Ammon's horn (tissue), 1 donor: ENCODE measurements at regions not wholly inside any gene's neighbourhood (a gene's known extent, or its start where the extent isn't known, plus 50 kb on each side); places are given as distances from the start of the nearest gene placed in this dataset.
A peak's percentile ranks its signal among the peaks of the same experiment; 100 is the strongest.
"Not testable (repeated sequence)": the region's sequence is repeated elsewhere in the genome, so short reads cannot be mapped to it uniquely, and the experiment has no call there.

ENCODE experiments used
- DNase-seq: peaks from one replicate; pipeline ENCODE4 v3.0.0-alpha.2; 2016; ENCODE audit warnings: low spot score

DNA sequence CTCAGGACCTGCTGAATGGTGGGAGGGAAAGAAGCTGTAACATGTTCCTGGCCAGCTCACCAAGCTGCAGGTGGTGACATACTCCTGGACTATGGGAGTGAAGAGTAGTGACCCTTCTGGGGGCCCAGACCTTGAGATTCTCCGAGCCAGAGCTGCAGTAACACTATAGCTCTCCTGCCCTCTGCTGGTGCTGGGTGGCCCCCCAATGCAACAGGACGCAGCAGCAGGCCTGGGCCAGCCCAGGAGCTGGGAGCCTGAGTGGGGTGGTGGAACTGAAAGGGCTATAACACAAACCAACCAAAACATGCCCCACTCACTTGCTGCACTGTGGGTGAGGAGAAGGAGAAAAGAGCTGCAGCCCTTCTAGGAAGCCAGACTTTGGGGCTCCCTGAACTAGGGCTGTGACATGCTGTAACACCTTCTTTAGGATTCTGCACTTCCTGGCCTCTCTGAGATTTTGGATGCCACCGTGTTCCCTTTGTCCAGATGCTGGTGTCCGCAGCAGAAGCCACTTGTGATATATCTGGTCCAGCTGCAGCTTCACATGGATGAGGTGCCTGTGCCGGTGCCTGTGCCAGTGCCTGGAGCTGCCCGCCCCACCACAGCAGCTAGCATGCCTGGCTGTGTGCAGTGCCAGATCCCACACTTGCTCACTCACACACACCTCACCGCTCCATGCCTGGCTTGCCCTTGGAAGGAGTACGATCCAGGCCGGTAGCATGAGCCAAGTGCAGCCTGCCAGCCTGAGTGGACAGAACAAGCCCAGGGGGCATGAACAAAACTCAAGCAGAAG, 636.8 kb upstream of the KCNMB2 start:
- DNase-seq, result no peak

DNA sequence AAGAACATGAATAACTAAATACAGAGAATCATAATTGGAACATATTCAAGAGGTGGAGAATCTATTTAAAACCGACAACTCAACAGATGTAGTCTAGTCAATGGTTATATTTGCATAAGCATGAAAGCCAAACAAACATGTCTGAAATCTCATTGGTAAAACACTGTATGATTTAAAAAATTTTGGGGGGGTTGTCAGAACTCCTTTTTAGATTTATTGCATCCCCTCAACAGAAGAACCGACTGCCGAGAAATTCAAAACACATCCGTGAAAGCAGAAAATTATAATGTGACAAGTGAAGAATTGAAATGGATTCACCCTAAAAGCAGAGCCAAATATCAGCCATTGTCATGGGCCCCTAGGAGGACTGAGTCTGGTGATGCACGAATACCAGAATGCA, 633.4 kb upstream of the KCNMB2 start:
- DNase-seq, result no peak

DNA sequence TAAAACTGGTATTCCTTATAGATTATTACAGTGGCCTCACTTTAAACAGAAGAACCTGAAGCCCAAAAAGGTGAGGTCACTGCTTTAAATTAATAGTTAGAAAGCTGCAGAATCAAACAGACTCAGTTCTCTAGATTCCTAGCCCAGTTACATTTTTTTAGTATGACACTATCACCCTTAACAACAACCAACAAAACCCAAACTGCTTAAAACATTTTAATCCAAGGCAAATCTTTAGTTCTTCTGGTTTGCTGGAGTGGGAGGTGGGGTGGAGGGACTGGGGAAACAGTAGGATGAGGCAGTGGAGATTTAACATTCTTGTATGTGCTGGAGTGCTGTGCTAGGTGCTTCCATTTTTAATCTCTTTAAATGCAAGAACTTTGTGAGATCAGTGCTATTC, 631.6 kb upstream of the KCNMB2 start:
- no peak for DNase-seq

DNA sequence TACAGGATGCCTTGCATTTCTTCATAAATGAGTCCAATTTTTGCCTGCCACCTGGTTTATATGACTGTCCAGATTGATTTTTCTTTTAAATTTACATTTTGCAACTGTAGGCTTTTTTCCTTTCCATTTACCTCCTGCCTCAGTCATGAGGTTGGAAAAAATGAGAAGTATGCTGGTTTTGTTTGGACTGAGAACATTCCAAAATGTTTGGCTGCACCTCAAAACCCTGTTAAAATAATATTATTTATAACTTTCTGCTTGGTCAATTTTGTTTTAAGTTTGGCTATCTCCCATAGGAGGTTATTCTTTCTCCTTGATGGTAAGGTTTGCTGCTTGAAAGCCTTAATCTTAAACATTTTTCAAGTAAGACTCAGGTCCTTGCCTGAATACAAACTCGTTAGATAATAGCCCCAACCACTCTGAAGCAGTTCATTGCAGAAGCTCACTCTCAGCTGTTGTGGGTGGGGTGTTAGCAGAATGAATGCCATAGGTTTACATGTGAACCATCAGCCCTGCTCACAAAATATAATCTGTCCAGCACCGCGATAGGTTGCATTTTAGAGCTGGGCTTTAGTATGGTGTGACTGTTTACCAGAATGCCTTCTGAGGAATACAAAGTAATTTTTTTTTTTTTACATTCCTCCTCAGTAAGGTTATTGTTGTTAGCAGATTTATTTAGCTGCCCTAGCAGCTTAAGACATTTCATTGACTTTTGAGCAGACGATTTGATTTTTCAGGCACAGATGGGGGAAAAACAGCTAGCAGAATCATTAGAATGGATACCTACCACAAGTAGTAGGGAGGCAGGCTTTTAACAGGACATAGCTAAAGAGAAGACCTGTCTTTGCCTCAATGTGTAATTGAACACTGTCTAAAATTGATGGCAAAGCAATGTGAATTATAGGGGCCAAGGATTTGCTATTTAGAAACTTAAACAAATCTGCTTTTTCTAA, 630.8 kb upstream of the KCNMB2 start:
- peak; percentile 35 for DNase-seq

DNA sequence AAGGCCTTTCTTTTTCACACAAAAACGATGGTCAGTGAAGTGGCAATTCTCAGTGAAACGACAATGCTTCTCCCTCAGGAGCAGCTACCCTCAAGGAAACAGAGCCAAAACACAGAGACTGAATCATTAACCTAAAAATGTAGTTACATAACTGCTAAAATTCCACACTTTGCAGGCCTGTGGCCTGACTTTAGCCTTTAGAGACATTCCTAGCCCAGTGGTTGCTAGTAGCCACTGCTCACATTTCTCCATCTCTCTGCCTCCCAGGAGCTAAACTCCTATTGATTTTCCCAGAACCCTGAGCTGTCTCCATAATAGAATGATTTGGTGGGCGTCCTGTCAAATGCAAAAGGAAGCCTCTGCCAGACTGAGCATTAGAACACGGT, 630.1 kb upstream of the KCNMB2 start:
- peak; percentile 66 for DNase-seq

DNA sequence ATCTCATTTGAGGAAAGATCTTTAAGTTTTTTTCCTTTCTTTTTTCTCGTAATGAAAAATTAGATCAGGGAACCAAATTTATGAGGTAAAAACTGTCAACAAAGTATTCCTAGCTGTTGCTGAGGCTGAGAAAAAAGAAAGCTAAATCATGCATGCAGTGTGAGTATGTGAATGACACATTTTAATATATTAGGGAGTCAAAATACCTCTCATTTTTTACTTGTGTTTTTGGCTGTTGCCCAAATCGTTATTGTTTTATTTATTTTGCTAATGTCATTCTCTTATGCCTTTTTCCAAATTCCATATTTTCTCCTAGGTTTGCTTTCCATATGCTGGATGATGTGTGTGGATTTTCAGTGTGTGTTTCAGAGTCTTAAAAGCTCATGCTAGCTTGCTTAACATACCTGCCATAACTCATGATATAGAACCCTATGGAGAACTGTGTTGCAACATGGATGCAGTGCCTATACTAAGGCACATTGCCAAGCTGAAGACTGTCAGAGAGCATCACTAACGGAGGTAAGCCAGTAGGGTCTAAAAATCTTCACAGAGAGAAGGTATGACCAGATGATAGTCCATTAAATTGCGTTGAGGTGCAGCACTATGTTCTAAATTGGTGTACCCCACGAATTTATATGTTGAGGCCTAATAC, 629.5 kb upstream of the KCNMB2 start:
- DNase-seq, result no peak

DNA sequence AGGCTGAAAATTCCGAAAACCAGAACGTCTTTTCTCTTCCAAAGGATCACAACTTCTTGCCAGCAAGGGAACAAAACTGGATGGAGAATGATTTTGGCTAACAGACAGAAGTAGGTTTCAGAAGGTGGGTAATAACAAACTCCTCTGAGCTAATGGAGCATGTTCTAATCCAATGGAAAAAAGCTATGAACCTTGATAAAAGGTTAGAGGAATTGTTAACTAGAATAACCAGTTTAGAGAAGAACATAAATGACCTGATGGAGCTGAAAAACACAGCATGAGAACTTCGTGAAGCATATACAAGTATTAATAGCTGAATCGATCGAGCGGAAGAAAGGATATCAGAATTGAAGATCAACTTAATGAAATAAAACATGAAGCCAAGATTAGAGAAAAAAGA, 626.7 kb upstream of the KCNMB2 start:
- not testable (repeated sequence) for DNase-seq

DNA sequence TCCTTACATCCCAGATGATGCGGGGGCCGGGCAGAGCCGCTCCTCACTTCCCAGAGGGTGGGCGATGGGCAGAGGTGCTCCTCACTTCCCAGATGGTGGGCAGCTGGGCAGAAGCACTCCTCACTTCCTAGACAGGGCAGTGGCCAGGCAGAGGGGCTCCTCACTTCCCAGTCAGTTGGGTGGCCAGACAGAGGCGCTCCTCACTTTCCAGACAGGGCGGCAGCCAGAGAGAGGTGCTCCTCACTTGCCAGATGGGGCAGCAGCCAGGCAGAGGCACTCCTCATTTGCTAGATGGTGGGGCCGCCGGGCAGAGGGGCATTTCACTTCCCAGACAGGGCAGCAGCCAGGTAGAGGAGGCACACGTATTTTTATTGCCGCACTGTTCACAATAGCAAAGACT, 622.0 kb upstream of the KCNMB2 start:
- DNase-seq, result no peak

DNA sequence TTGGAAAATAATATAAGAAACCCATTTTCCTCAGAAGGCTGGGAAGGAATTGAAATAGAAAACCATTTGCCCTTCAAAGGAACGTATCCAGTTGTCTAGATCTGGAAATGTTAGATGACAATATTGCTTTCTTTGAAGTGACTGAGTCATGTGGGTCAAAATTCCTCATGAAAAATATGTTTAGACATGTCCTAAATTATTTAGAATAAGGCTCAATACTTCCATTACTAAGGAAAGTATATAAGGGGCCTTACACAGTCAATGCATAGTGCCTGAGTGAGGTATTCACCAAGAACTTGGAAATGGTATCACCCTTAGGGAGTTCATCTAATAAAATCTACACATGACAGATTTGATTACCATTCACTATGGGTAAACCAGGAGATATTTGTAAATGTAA, 619.8 kb upstream of the KCNMB2 start:
- DNase-seq, result no peak

DNA sequence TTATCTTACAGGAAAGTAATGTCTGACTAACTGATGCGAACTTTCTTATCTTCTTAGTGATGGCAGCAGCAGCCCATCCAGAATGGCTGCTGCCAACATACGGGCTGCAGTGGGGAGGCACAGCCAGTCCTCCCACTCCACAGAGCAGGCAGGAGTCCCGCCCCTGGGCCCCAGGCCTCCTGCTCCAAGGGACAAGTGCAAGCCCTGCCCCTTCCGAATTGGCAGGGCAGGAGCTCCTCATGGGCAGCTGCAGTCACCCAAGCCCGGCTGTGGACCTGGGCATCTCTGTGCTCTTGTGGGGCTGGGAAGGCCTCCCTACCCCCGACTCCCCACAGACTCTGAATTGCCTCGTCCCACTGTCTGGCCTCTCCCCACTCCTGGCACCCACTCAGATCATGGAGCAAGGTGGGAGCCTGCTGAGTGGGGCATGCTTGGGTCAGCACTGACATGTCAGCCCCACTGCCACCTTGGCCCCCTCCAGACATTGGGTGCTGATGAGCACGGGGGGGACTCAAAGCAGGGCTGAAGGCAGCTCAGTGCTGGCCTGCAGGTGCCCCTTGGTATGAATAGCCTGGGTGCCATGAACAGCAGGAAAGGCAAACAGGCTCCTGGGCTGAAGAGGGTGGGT, 618.9 kb upstream of the KCNMB2 start:
- DNase-seq, result no peak

DNA sequence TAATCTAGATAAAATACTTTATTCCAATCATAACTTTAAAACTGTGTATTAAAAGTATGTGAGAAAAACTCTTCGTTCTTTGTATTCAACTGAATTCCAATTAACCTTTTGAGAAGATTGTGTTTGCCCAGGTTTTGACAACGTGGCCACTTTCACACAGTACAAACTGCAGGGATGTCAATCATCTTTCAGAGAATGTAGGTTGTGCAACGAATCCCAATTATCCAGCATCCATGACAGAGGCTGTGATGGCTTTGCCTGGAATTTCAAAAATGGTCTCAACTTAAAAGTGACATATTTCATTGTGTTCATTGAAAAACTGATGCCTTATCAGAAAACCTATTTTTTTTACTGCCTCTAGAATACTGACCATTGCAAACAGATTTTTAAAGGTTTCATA, 615.1 kb upstream of the KCNMB2 start:
- DNase-seq, result no peak

DNA sequence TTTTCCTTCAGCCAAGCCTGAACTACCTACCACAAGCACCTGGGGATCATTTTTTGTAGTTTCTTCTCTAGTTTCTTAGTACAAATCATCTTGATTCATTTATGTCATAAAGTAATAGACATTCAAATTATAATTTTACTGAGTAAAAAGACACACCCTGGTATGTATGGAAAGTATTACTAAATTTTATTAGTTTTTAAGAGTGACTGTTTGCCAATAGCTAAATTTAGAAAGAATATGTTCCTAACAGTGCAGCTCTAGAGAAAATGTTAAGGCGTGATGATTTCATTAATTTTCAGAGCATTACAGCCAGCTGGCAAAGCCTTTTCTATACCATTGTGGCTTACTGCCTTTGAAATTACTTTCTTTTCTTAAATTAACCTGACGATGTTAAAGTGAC, 612.0 kb upstream of the KCNMB2 start:
- no peak for DNase-seq

DNA sequence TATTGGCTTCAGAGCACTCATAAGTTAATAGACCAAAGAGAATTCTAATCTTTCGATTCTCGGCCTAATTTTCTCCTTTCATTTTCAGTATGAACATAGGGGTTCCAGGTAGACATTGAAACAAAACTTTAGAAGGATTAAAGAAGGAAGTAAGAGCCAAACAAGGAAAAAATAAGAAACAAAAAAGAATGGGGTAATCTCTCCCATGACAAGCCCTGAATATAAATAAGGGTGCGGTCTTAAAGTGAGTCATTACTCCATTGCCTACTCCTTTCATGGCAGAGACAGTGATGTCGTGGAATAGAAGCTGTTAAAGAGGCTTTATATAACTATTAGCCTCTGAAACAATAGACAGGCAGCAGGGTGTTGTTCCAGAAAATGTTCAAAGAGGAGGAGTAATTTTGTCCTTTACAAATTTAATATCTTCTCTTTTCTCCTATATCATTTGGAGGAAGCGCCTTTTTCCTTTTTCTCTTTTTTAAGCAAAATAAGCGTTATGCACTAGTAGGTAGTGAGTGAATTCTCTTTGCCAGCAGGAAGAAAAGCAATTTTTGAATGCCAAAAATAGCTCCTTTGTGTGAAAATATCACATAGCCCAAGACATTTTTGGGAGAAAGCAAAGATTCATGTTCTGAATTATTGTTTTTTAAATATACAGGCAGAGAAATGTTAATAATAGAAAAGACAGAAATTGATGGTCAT, 607.9 kb upstream of the KCNMB2 start:
- no peak for DNase-seq

DNA sequence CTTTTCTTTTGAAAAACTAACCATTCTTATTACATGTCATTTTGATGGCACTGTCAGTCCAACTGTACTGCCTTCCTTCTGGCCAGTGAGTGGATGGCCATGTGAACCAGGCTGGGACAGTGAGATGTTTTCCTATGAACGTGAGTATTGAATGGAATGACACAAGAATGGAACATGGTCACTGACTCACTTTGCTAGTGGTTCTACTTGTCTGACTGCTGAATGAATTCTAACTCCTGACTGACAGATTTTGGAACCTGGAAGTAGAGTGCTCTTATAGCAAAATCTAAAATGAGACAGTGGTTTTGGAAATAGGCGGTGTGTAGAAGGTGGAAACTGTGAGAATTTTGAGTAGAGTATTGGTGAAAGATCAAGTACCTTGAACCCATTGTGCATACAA, 606.9 kb upstream of the KCNMB2 start:
- DNase-seq, result no peak

DNA sequence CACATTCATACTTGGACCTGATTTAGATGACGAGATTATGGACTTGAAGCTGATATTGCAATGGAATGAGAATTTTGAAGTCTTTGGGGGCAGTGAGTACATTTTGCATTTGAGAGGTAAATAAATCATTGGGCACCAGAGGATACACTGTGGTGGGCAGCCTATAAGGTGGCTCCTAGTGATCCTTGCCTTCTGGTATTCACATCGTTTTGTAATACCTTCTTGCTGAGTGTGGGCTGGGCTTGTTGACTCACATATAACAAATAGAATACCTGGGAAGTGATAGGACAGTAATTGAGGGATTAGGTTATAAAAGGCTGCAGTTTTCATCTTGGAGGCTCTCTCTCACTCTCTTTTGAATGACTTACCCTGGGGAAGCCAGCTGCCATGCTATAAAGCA, 605.5 kb upstream of the KCNMB2 start:
- DNase-seq, result no peak

DNA sequence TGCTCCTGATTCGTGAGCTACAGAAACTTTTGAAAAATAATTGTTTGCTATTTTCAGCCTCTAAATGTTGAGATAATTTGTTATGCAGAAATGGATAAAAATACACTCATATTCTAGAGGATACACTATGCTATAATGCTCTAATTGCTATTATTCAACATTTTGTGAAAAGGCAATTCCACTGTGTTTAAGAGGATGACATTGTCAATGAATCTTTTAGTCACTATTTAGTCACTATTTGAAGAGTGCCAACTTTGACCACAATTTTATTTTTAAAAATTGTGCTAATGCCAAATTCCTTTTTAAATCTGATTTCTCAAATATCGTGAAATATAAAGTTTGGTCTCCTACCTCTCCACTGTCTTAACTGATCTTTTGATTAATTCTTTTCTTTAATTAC, 604.9 kb upstream of the KCNMB2 start:
- no peak for DNase-seq

DNA sequence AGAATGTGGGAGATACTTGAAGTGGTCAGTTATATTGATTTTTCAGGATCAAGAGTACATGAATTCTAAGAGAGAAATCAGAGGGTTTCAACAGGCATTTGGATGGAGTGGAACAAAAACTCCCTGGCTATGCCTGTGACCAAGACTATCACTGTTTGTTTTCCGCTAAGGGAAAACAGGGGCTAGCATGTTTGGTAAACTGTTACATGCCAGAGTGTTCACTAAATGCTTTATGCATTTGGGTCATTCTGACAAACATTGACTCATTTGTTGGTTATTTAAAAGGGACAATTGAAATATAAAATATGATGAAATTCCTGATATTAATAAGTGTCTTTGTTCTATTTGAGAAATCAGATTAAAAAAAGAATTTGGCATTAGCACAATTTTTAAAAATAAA, 603.9 kb upstream of the KCNMB2 start:
- DNase-seq, result no peak

DNA sequence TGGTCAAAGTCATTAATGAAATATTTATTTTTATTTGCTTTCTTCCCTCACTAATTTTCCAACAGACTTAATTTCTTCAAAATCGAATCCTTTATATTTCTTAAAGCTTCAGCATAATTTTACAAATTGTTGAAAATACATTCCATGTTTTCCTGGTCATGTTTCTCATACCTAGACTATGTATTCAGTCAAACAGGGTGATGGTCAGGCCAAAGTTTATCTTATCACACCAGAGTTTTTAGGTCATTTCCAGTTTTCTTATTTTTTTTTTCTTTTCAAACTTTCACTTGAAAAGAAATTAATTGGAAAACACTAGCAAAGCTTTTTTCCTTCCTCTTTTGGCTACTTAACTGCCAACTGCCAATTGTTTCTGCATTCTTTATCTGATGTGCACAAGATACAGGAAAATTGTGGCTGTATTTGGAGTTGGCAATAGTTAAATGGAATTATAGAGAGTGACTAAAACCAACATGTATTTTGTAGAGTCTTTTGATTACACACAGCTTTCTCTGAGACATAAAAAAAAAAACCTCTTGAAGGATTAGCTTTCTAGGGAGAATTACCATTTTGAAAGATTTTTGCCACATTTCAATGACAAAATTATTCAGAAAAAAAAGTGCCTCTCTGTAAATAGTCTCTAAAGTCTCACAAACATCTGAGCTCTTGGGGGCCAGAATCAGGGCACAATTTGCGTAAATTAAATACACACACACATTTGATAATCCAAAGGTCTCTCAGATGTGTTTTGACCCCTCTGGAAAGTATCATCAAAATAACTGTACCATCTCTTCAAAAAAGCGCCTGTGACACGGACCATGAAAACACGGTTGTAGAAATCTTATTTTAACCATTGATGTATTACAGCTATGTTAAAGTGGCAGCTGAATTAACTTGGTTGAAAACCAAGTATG, 603.2 kb upstream of the KCNMB2 start:
- DNase-seq, result no peak

DNA sequence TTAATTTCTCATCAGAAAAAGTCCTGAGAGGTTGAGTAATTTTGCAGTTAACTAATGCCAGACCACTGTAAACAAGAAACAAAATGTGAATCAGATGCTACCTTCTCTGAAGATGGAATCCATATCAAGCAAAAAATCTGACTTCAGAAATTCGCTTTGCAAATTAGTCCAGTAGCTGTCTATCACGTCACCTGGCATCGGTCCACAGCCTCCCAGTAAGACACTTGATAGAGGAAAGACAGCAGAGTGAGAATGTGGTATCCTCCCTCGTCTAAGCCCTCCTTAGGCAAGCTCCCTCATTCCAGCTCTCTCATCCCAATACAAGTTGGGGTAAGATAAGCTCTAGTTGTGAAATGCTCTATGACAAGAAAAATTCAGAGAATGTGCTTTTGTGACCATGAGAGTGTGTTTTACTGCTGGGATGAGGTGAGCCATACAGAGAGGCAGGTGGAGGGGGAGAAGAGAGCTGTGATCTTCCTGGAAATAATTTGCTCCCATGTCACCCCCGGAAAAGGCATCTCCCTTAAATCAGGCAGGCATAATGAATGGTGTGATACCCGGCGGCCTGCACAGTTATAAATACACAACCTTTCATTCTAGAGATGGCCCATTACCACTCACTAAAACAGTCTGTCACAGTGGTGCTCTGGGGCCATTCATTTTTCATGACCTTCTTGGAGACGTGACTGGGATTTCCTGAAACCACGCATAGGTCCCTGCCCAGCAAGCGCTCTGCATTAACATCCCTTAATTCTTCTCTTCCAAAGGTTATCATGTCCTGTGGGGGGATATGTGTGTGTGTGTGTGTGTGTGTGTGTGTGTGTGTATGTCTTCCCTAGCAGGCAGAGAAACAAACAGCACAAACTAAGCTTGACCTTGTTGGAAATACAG, 602.0 kb upstream of the KCNMB2 start:
- DNase-seq, result peak; percentile 9

DNA sequence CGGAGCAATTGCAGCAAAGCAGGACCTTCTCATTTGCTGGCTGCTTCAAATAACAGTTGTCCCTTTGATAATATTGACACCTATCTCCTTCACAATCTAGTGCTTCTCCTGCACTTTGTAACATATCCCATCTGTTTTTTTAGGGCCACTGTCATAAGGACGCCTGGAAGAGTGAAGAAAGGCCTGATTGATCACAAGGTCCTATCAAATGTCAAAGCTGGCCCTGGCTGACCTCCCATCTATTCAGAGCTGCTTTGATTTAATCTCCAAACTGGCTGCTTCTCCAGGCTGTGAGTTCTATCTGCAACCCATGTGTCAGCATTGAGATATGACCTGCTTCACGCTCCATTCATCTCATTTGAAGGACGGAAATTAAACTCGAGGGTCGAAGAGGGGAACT, 601.2 kb upstream of the KCNMB2 start:
- DNase-seq, result no peak
